CD14-positive monocyte (primary cell): ENCODE measurements at regions not wholly inside any gene's neighbourhood (a gene's known extent, or its start where the extent isn't known, plus 50 kb on each side); places are given as distances from the start of the nearest gene placed in this dataset.

Experiments used
- DNase-seq, 3 donors: peaks; one replicate each; pipeline ENCODE4 v3.0.0-alpha.2; 2011 to 2022
- H2AFZ ChIP-seq: 2 replicates; pipeline ENCODE4 v1.6.0; 2012; ENCODE audit warnings: mild to moderate bottlenecking, low read depth, low read length, inconsistent platforms; ENCODE audit not compliant: insufficient read depth, poor library complexity, severe bottlenecking
- H3K27ac ChIP-seq, 2 donors: 1 replicate in 1 of 2; 2 replicates in 1 of 2; pipeline ENCODE4 v1.5.1; 2012 to 2013; ENCODE audit warnings: low read length in 2 of 2, control low read depth in 1 of 2, inconsistent platforms in 1 of 2, low read depth in 1 of 2, mild to moderate bottlenecking in 1 of 2
- H3K27me3 ChIP-seq, 2 donors: one replicate each; pipeline versions ENCODE4 v1.6.0 to v1.6.1; 2011 to 2013; ENCODE audit warnings: low read length in 2 of 2; ENCODE audit not compliant: control insufficient read depth in 2 of 2, insufficient read depth in 2 of 2
- H3K36me3 ChIP-seq, 2 donors: replicated peaks in 1 of 2; 1 replicate in 1 of 2; 2 replicates in 1 of 2; pipeline versions ENCODE4 v1.5.1 to v1.6.1; 2012 to 2013; ENCODE audit warnings: low read length in 2 of 2, control low read depth in 1 of 2, inconsistent platforms in 1 of 2, mild to moderate bottlenecking in 1 of 2; ENCODE audit not compliant: insufficient read depth in 2 of 2, control insufficient read depth in 1 of 2
- H3K4me1 ChIP-seq, 2 donors: 1 replicate in 1 of 2; 2 replicates in 1 of 2; pipeline versions ENCODE4 v1.5.1 to v1.6.1; 2012 to 2013; ENCODE audit warnings: low read length in 2 of 2, control low read depth in 1 of 2, inconsistent platforms in 1 of 2, mild to moderate bottlenecking in 1 of 2, moderate library complexity in 1 of 2; ENCODE audit not compliant: insufficient read depth in 2 of 2, control insufficient read depth in 1 of 2
- H3K4me2 ChIP-seq: replicated peaks from 2 replicates; pipeline ENCODE3; 2012; ENCODE audit warnings: low read length, moderate library complexity, mild to moderate bottlenecking; ENCODE audit not compliant: poor library complexity, severe bottlenecking; ENCODE audit errors: extremely low read depth
- H3K4me3 ChIP-seq, 3 experiments: fragments of 200-600 bp in 1 of 3; sonication (generic) in 1 of 3; replicated peaks in 1 of 3; 1 replicate in 2 of 3; 2 replicates in 1 of 3; pipeline ENCODE4 v1.5.1; 2011 to 2013; ENCODE audit warnings: low read length in 3 of 3, mild to moderate bottlenecking in 3 of 3, control low read depth in 2 of 3, low read depth in 2 of 3, inconsistent platforms in 1 of 3, moderate library complexity in 1 of 3
- H3K79me2 ChIP-seq: 2 replicates; pipeline ENCODE4 v1.6.0; 2012; ENCODE audit warnings: mild to moderate bottlenecking, control low read depth, inconsistent platforms, low read length, moderate library complexity; ENCODE audit not compliant: insufficient read depth
- H3K9ac ChIP-seq: 2 replicates; pipeline ENCODE4 v1.6.0; 2017; ENCODE audit warnings: low read length, mild to moderate bottlenecking; ENCODE audit not compliant: insufficient read depth, poor library complexity, severe bottlenecking
- H3K9me3 ChIP-seq, 2 donors: replicated peaks in 1 of 2; 1 replicate in 1 of 2; 2 replicates in 1 of 2; pipeline versions ENCODE4 v1.5.1 to v1.6.1; 2012 to 2013; ENCODE audit warnings: low read length in 2 of 2, control low read depth in 1 of 2; ENCODE audit not compliant: control insufficient read depth in 1 of 2, insufficient read depth in 1 of 2
- H4K20me1 ChIP-seq: 2 replicates; pipeline ENCODE4 v1.6.0; 2012; ENCODE audit warnings: mild to moderate bottlenecking, low read length, control low read depth, moderate library complexity; ENCODE audit not compliant: insufficient read depth
- H3K27ac Mint-ChIP-seq, 7 donors: one replicate each; pipeline ENCODE4 v1.8.0; 2020; ENCODE audit warnings: mild to moderate bottlenecking in 7 of 7, mixed read lengths in 7 of 7, moderate library complexity in 6 of 7, inconsistent platforms in 2 of 7
- H3K27me3 Mint-ChIP-seq, 3 donors: one replicate each; pipeline ENCODE4 v1.8.0; 2021 to 2022; ENCODE audit warnings: low read depth in 3 of 3, mild to moderate bottlenecking in 3 of 3, mixed read lengths in 3 of 3, moderate library complexity in 3 of 3, inconsistent platforms in 1 of 3
- H3K36me3 Mint-ChIP-seq, 2 donors: one replicate each; pipeline ENCODE4 v1.8.0; 2020; ENCODE audit warnings: mixed read lengths in 2 of 2, inconsistent platforms in 1 of 2, mild to moderate bottlenecking in 1 of 2
- H3K4me1 Mint-ChIP-seq: one replicate; pipeline ENCODE4 v1.8.0; 2020; ENCODE audit warnings: mild to moderate bottlenecking, mixed read lengths
- H3K4me3 Mint-ChIP-seq, 2 donors: one replicate each; pipeline ENCODE4 v1.8.0; 2020; ENCODE audit warnings: mild to moderate bottlenecking in 2 of 2, mixed read lengths in 2 of 2, moderate library complexity in 1 of 2
- H3K9me3 Mint-ChIP-seq, 7 donors: one replicate each; pipeline ENCODE4 v1.8.0; 2020 to 2022; ENCODE audit warnings: mixed read lengths in 7 of 7, mild to moderate bottlenecking in 6 of 7, moderate library complexity in 6 of 7, inconsistent platforms in 2 of 7
- CTCF ChIP-seq: fragments of 200-600 bp; IDR thresholded peaks from one replicate; pipeline ENCODE4 v1.8.0; 2022; ENCODE audit warnings: antibody characterized with exemption, mild to moderate bottlenecking
- WGBS: methylation state at CpG from one replicate; pipeline ENCODE4 v1.1.5; 2013; ENCODE audit warnings: missing lambda C conversion rate; ENCODE audit not compliant: insufficient coverage; 5-methylcytosine and 5-hydroxymethylcytosine counted together
- intact Hi-C, 2 donors: fragments of 100-400 bp; cut with micrococcal nuclease; formaldehyde crosslinking; loops; one replicate each; pipeline versions ENCODE4 v1.15.0 to v1.15.1; 2023

DNA sequence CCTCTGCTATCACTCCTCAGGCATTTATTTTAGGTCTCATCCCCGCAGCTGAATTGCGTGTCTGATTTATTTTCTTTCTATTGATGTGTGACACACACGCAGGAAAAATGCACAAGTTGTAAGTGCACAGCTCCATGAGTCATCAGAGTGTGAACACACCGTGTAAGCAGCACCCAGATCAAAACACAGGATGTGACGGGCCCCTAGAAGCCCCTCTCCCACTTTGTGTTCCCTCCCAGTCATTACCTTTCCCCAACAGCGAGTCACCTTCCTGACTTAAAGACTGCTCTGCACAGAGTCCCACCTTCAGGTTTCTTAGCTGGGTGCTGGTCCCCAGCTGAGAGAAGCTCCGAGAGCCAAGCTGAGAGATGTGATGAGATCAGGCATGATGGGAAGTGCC lies 436.7 kb downstream of the MID1IP1 start:
- no peak overlapping the region for H3K9ac ChIP-seq
- no peaks in the 10 kb centered on the region for H3K27me3 ChIP-seq
- Mint-ChIP-seq H3K36me3 (no peaks in the 10 kb centered on the region), H3K4me1 (peaks cover 2% of the 10 kb centered on the region), H3K4me3 (no peak overlapping the region), H3K27ac (no peak overlapping the region), H3K27me3 (peaks cover 3 to 4% (median 3%) of the 10 kb centered on the region in 3 donors), H3K9me3 (no peaks in the 10 kb centered on the region)
- WGBS = 100% methylated on average over 2 of the region's 7 CpGs
- H3K4me3 ChIP-seq = no peak overlapping the region
- intact Hi-C loops = no loop called here
- H3K4me2 ChIP-seq = no peak overlapping the region
- no peak overlapping the region for H3K27ac ChIP-seq
- no peaks in the 10 kb centered on the region for H3K4me1 ChIP-seq
- no peak for DNase-seq
- no peaks in the 10 kb centered on the region for H3K36me3 ChIP-seq
- no peaks in the 10 kb centered on the region for H4K20me1 ChIP-seq
- TF ChIP-seq CTCF = no peak
- H2AFZ ChIP-seq = no peak overlapping the region
- H3K9me3 ChIP-seq = no peaks in the 10 kb centered on the region
- no peaks in the 10 kb centered on the region for H3K79me2 ChIP-seq

DNA sequence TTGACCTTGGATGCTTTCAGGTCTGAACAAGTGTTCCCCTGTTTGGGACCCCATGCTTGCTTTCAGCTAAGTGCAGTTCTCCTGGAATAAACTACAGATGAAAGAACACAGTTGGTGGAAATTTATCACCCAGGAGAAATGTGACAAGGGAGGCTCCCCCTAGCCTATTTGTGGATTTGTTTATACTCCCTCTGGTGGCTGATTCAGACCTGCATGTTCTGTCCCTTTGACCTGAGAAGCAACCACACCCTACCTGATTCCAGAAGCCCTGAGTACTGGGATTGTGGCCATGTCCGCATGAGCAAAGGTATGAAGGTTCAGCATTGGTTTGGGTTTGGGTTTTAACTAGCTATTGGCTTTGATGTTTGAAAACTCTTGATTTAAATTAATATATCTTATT lies 440.9 kb downstream of the MID1IP1 start:
- H3K36me3 ChIP-seq = no peaks in the 10 kb centered on the region
- TF ChIP-seq CTCF = peak; percentile 49
- Mint-ChIP-seq H3K9me3 (no peaks in the 10 kb centered on the region), H3K27ac (no peak overlapping the region), H3K4me1 (no peaks in the 10 kb centered on the region), H3K4me3 (no peak overlapping the region), H3K36me3 (no peaks in the 10 kb centered on the region), H3K27me3 (peaks cover 1 to 4% (median 3%) of the 10 kb centered on the region in 3 donors)
- H3K27ac ChIP-seq = no peak overlapping the region
- DNase-seq = peak in 1 of 3 donors; percentile 8
- no peaks in the 10 kb centered on the region for H3K4me1 ChIP-seq
- no peaks in the 10 kb centered on the region for H3K79me2 ChIP-seq
- no CpG with 5 or more reads among the region's 1 CpG for WGBS
- intact Hi-C loops = no loop called here
- H3K4me3 ChIP-seq = no peak overlapping the region
- peaks cover 0 to 4% of the 10 kb centered on the region in 2 donors for H3K27me3 ChIP-seq
- H3K4me2 ChIP-seq = no peak overlapping the region
- no peak overlapping the region for H3K9ac ChIP-seq
- H3K9me3 ChIP-seq = no peaks in the 10 kb centered on the region
- H2AFZ ChIP-seq = no peak overlapping the region
- H4K20me1 ChIP-seq = no peaks in the 10 kb centered on the region
